A673 (cell line): ENCODE measurements at regions not wholly inside any gene's neighbourhood (a gene's known extent, or its start where the extent isn't known, plus 50 kb on each side); places are given as distances from the start of the nearest gene placed in this dataset.

Source experiments
- BruUV-seq: library from RNA; stranded (reverse); fragments of 400-500 nt; replicated peaks from 2 replicates; lab custom pipeline; 2021; lab: Mats Ljungman, UMichigan
- CTCF ChIA-PET: fragments of 300-600 bp; sonication (Branson Sonifier 250); formaldehyde crosslinking; loops from one replicate; lab custom pipeline; 2022; ENCODE audit warnings: antibody characterized with exemption; lab: Charles Lee
- POLR2A ChIA-PET: fragments of 300-600 bp; sonication (Branson Sonifier 250); formaldehyde crosslinking; loops from one replicate; lab custom pipeline; 2022; ENCODE audit warnings: antibody characterized with exemption; ENCODE audit not compliant: low non-redundant PET; lab: Charles Lee
- DNase-seq: peaks from one replicate; pipeline ENCODE4 v3.0.0-alpha.2; 2015; ENCODE audit warnings: low spot score
- H3K27ac ChIP-seq: fragments of 200-600 bp; sonication (generic); 2 replicates; pipeline ENCODE4 v1.5.1; 2016; ENCODE audit warnings: mixed run types, low read depth, mild to moderate bottlenecking, mixed read lengths, antibody characterized with exemption, low read length; ENCODE audit not compliant: poor library complexity, severe bottlenecking
- H3K27me3 ChIP-seq: fragments of 200-600 bp; sonication (generic); replicated peaks from 2 replicates; pipeline ENCODE4 v1.6.1; 2017; ENCODE audit warnings: mixed run types, low read depth, mild to moderate bottlenecking, mixed read lengths, antibody characterized with exemption, low read length; ENCODE audit not compliant: insufficient read depth, poor library complexity
- H3K36me3 ChIP-seq: fragments of 200-600 bp; sonication (generic); 2 replicates; pipeline ENCODE4 v1.6.1; 2016; ENCODE audit warnings: mixed run types, mild to moderate bottlenecking, mixed read lengths, antibody characterized with exemption, low read length; ENCODE audit not compliant: insufficient read depth, poor library complexity, severe bottlenecking
- H3K4me1 ChIP-seq: fragments of 200-600 bp; sonication (generic); 2 replicates; pipeline ENCODE4 v1.6.1; 2017; ENCODE audit warnings: mixed run types, mild to moderate bottlenecking, mixed read lengths, antibody characterized with exemption, low read length; ENCODE audit not compliant: insufficient read depth, poor library complexity, severe bottlenecking
- H3K4me3 ChIP-seq: fragments of 200-600 bp; sonication (generic); 2 replicates; pipeline ENCODE4 v1.5.1; 2016; ENCODE audit warnings: low read depth, mixed run types, mild to moderate bottlenecking, mixed read lengths, low read length; ENCODE audit not compliant: poor library complexity, severe bottlenecking
- H3K9me3 ChIP-seq: fragments of 200-600 bp; sonication (generic); 2 replicates; pipeline ENCODE4 v1.6.1; 2016; ENCODE audit warnings: mixed run types, low read depth, mild to moderate bottlenecking, mixed read lengths, antibody characterized with exemption, low read length; ENCODE audit not compliant: poor library complexity, severe bottlenecking
- EZH2 ChIP-seq: fragments of 200-600 bp; sonication (generic); IDR thresholded peaks from 2 replicates; pipeline ENCODE4 v1.6.1; 2017; ENCODE audit warnings: borderline replicate concordance, low read depth, mild to moderate bottlenecking, mixed read lengths, antibody characterized with exemption, low read length; ENCODE audit not compliant: poor library complexity, severe bottlenecking
- intact Hi-C: fragments of 100-400 bp; cut with micrococcal nuclease; formaldehyde crosslinking; loops from one replicate; pipeline ENCODE4 v1.10.0; 2022; ENCODE audit not compliant: unreplicated experiment
- TF ChIP-seq, protein P1 (sequence below): fragments of 300-800, 200-600 bp; sonication (generic); conservative IDR thresholded peaks from 2 replicates; pipeline ENCODE4 v1.5.1; 2017; ENCODE audit warnings: low read depth, mild to moderate bottlenecking, antibody characterized with exemption, low read length, moderate library complexity, mixed read lengths

- Histone ChIP-seq H3K4me3 (no peak overlapping the region), H3K9me3 (no peaks in the 10 kb centered on the region), H3K36me3 (no peaks in the 10 kb centered on the region), H3K27me3 (peaks cover 20% of the 10 kb centered on the region), H3K27ac (no peak overlapping the region), H3K4me1 (peaks cover 16% of the 10 kb centered on the region)
- ChIA-PET POLR2A (no interaction called here), CTCF (no interaction called here)
- intact Hi-C loops: no loop called here
- BruUV-seq: no TSS peak
- no peak for DNase-seq
- TF ChIP-seq, protein P1, sequence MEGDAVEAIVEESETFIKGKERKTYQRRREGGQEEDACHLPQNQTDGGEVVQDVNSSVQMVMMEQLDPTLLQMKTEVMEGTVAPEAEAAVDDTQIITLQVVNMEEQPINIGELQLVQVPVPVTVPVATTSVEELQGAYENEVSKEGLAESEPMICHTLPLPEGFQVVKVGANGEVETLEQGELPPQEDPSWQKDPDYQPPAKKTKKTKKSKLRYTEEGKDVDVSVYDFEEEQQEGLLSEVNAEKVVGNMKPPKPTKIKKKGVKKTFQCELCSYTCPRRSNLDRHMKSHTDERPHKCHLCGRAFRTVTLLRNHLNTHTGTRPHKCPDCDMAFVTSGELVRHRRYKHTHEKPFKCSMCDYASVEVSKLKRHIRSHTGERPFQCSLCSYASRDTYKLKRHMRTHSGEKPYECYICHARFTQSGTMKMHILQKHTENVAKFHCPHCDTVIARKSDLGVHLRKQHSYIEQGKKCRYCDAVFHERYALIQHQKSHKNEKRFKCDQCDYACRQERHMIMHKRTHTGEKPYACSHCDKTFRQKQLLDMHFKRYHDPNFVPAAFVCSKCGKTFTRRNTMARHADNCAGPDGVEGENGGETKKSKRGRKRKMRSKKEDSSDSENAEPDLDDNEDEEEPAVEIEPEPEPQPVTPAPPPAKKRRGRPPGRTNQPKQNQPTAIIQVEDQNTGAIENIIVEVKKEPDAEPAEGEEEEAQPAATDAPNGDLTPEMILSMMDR: no peak
- no peak for TF ChIP-seq EZH2
Observed at GRCh38 chr6:94683409-94683808, 893.9 kb upstream of the MANEA start.

GRCh38 chr6:94680669-94681212, 896.6 kb upstream of the MANEA start:
- DNase-seq: peak; percentile 94
- Histone ChIP-seq H3K4me1 (peaks cover 16% of the 10 kb centered on the region), H3K9me3 (no peaks in the 10 kb centered on the region), H3K27me3 (peaks cover 20% of the 10 kb centered on the region), H3K4me3 (no peak overlapping the region), H3K27ac (no peak overlapping the region), H3K36me3 (no peaks in the 10 kb centered on the region)
- TF ChIP-seq EZH2: no peak
- TF ChIP-seq, protein P1: no peak
- no TSS peak for BruUV-seq
- ChIA-PET POLR2A (no interaction called here), CTCF (interaction anchor here (0.6 kb wide), 1 partner anchor 9 kb away, joined by 3 read pairs; no protein-coding TSS in a partner anchor)
- intact Hi-C loops: no loop called here

DNA sequence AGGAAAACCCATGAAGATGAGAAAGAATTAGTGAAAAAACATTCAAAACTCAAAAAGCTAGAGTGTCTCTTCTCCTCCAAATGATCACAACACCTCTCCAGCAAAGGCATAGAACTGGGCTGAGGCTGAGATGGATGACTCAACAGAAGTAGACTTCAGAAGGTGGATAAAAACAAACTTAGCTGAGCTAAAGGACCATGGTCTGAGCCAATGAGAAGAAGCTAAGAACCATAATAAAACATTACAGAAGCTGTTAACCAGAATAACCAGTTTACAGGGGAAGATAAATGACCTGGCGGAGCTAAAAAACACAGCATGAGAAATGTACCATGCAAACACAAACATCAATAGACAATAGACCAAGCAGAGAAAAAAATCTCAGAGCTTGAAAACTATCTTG, 904.1 kb upstream of the MANEA start:
- no peaks in the 10 kb centered on the region for H3K36me3 ChIP-seq
- no peak overlapping the region for H3K27ac ChIP-seq
- DNase-seq: no peak
- no peaks in the 10 kb centered on the region for H3K4me1 ChIP-seq
- no TSS peak for BruUV-seq
- POLR2A ChIA-PET: no interaction called here
- CTCF ChIA-PET: no interaction called here
- intact Hi-C loops: no loop called here
- TF ChIP-seq, protein P1: no peak
- TF ChIP-seq EZH2: no peak
- no peak overlapping the region for H3K4me3 ChIP-seq
- H3K9me3 ChIP-seq: peaks cover 5% of the 10 kb centered on the region
- H3K27me3 ChIP-seq: no peaks in the 10 kb centered on the region
